Fibroblast of the aortic adventitia (primary cell): ENCODE measurements at regions not wholly inside any gene's neighbourhood (a gene's known extent, or its start where the extent isn't known, plus 50 kb on each side); places are given as distances from the start of the nearest gene placed in this dataset.

Experiments used
- DNase-seq: peaks from one replicate; pipeline ENCODE4 v3.0.0-alpha.2; 2010; ENCODE audit warnings: low read depth
- H3K4me3 ChIP-seq: 2 replicates; pipeline ENCODE4 v1.5.1; 2011; ENCODE audit warnings: low read depth, mild to moderate bottlenecking, control low read depth, low read length, moderate library complexity
- CTCF ChIP-seq: IDR thresholded peaks from 2 replicates; pipeline ENCODE4 v1.5.1; 2011; ENCODE audit warnings: mild to moderate bottlenecking, low read length, control low read depth, inconsistent platforms; ENCODE audit not compliant: insufficient read depth

GRCh38 chr2:120453635-120453998, 107.7 kb downstream of the INHBB start:
- DNase-seq: peak; percentile 34
- H3K4me3 ChIP-seq: no peak overlapping the region
- TF ChIP-seq CTCF: no peak

GRCh38 chr2:120454654-120455385, 108.9 kb downstream of the INHBB start:
- TF ChIP-seq CTCF: no peak
- H3K4me3 ChIP-seq: no peak overlapping the region
- DNase-seq: peak; percentile 48

GRCh38 chr2:120455390-120455789, 109.5 kb downstream of the INHBB start:
- DNase-seq: no peak
- no peak for TF ChIP-seq CTCF
- no peak overlapping the region for H3K4me3 ChIP-seq

GRCh38 chr2:120456867-120457266, 110.9 kb downstream of the INHBB start:
- H3K4me3 ChIP-seq: no peak overlapping the region
- DNase-seq: no peak
- TF ChIP-seq CTCF: no peak

- TF ChIP-seq CTCF: no peak
- H3K4me3 ChIP-seq: no peak overlapping the region
- DNase-seq: no peak
These were observed 114.6 kb downstream of the INHBB start for GRCh38 chr2:120460511-120460910.

GRCh38 chr2:120461092-120461491, 115.2 kb downstream of the INHBB start:
- H3K4me3 ChIP-seq: no peak overlapping the region
- DNase-seq: no peak
- TF ChIP-seq CTCF: no peak
